GM21526 (cell line): ENCODE measurements at regions not wholly inside any gene's neighbourhood (a gene's known extent, or its start where the extent isn't known, plus 50 kb on each side); places are given as distances from the start of the nearest gene placed in this dataset.

Experiments used
- ATAC-seq: cut with Tn5 transposase; IDR thresholded peaks from one replicate; pipeline ENCODE4 v1.9.1; 2021; ENCODE audit warnings: moderate library complexity; ENCODE audit not compliant: unreplicated experiment, low FRiP score

DNA sequence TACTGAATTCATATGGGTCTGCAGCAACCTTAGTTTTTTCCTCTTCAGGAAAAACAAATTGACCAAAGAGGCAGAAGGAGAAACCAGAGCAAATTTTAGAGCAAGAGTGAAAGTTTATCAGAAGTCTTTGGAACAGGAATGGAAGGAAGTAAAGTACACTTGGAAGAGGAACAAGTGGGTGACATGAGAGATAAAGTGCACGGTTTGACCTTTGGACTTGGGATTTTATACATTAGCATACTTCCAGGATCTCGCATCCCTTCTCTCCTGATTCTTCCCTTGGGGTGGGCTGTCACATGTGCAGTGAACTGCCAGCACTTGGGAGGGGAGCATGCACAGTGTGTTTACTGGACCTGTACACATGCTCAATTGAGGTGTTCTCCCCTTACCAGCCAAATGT, 754.8 kb upstream of the ADAMTS5 start:
- ATAC-seq = no peak

DNA sequence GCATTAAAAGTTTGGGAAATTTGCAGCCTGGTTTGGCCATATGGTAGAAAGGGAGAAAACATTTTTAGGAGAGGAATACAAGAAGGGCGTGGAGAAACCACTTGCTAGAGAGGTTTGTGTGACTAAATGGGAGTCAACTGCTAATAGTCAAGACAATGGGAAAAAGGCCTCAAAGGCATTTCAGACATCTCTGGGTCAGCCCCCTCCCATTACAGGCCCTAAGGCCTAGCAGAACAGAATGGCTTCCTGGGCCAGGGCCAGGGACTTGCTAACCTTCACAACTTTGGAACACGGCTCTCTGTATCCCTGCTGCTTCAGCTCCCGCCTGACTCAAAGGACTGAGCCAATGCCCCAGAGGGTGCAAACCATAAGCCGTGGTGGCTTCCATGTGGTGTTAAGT, 752.3 kb upstream of the ADAMTS5 start:
- no peak for ATAC-seq

DNA sequence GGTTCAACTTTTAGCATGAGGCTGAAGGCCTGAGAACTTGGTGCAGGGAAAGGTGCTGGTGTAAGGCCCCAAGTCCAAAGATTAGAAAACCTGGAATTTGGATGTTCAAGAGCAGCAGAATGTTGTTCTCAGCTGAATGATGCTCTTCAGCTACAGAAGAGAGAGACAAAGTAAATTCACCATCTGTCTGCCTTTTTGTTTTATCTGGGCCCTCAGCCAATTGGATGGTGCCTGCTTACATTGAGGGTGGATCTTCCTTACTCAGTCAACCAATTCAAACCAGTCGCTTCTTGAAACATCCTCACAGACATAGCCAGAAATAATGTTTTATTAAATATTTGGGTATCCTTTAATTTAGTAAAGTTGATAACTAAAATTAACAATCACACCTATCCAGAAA, 748.2 kb upstream of the ADAMTS5 start:
- ATAC-seq = no peak

DNA sequence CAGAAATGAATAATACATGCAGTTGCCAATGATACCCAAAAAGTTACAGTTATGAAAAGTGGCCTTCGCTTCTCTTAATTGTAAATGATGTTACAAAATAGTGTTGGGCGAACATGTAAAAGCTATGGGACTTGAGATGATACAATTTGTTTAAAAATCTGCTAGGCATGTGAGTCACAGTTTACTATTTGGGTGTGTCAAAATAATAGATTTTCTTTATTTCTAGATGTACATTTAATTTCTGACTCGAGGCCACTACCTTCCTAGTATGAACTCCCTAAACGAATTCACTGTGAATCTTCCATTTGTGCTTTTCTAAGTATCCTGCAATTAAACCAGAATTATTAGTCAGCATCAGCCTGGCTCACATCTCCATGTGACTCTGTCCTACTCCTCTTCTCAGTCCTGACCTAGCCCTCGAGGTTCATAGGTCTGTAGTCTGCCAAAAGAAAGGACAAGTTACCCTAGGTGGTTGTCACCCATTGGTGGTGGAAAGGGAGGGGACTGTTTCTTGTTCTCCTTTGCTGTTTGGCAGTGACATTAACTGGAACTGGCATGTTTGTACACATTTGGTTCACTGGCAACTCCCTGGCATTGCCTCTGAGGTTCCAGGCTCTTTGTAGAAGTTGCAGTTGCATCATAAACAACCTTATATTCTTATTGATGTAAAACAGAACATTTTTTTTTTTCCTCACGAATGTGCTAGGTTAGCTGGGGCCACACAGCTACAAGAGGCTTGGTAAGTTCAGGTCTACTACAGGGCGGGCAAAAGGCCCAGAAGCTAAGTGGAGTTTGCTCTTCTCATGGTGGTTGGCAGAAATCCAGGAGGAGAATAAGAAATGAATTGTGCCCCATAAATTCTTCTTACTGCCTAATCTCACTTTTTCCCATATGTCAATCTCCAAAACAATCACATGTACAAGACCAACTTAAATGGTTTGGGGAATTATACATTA, 746.5 kb upstream of the ADAMTS5 start:
- no peak for ATAC-seq

DNA sequence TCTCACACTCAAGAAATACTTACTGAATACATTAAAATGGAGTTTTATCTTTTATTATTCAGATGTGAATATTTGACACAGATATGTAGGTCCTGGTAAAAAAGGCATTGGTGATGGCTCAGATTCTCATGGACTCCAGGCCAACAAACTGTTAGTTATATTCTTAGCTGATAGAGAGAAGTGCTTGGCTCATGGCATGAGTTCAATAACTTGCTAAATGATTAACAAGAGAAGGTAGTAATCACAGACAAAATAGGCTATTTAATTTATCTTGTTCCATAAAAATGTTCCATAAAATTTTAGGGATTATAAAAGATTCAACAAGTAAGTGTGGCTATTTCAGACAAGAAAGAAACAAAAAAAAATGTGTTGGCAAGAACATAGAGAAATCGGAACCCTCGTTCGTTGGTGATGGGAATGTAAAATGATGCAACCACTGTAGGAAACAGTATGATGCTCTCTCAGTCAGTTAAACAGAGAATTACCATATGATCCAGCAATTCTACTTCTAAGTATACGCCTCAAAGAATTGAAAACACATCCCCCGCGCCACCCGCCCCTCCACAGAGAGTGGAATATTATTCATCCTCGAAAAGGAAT, 737.8 kb upstream of the ADAMTS5 start:
- ATAC-seq = no peak

DNA sequence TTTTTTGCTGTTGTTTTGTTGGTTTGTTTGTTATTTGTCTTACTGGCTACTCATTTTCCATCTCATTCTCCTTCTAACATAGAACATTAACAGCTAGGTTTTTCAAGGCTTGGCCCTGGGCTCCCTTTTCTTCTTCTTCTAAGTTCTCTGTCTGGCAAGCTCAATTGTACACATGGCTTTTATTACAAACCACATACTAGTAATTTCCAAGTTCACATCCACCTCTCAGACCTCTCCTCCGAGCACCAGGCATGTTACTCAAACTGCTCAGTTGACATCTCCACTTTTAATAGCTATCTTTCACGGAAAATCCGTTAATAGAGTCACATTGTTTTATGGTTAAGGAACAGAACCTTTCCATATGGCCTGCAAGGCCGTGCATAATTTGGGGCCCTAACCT, 736.9 kb upstream of the ADAMTS5 start:
- ATAC-seq = no peak

DNA sequence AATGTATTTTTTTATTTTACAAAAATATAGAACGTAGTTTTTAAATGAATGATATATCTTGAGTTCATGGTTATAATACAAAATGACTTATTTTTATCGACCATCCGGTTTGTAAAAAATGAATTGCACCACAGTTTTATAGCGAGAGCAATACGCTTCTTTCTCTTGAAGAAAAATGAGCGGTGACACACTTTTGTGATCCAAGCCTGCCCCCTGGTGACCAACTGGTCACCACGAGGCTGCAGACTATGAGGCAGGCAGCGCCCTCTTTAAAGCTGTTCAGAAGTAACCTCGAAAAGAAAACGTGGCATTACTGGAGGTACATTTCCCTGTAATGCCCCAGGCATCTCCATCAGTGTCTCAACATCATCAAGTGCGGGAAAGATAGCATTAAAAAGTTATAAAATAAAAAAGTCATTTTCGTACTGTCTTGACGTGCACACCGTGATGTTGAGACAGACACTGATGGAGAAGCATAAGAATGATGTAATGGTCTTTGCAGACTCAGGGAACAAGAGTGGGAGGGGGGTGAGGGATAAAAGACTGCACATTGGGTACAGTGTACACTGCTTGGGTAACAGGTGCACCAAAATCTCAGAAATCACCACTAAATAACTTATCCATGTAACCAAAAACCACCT, 734.2 kb upstream of the ADAMTS5 start:
- no peak for ATAC-seq

DNA sequence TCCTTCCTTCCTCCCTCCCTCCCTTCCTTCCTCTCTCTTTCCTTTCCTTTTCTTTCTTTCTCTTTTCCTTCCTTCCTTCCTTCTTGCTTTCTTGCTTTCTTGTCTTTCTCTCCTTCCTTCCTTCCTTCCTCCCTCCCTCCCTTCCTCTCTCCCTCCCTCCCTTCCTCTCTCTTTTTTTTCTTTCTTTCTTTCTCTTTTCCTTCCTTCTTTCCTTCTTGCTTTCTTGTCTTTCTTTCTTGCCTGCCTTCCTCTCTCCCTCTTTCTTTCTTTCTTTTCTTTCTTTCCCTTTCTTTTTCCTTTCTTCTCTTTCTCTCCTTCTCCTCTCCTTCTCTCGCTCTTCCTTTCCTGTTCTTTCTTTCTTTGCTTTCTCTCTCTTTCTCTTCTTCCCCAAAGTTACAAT, 728.4 kb upstream of the ADAMTS5 start:
- ATAC-seq = no peak

DNA sequence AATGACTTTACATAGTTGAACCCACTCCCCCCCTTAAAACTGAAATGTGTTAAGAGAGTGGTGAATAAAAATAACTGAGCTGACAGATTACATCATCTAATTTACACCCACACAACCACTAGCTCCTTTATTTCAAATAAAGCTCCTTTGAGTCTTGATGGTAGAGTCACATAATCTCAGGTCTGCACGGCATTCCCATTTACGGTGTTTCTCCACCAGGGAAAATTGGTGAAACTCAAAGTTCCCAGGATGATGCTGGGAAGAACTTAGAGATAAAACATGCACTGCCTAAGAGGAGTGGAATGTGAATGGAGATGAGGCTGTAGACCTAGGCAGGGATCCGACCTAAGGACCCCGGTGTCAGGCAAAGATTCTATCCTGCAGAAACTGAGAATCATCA, 727.8 kb upstream of the ADAMTS5 start:
- ATAC-seq = no peak

DNA sequence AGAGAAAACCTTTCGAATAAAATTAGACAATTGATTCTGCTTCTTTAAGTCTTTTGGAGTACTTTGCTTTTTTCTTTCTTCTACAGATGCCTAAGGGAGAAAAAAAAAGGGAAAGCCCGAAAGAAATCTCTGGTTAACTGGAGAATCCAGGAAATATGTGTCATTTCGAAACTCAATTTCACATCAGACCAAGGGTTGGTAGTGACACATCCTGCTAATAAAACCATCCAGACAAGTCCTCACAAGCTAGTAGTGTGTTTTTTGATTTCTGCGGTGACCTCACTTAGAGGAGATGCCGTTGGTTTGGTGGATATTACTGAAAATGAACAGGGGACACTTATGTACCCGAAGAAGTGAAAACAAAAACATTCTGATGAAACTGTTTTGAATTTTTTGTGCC, 726.5 kb upstream of the ADAMTS5 start:
- no peak for ATAC-seq

DNA sequence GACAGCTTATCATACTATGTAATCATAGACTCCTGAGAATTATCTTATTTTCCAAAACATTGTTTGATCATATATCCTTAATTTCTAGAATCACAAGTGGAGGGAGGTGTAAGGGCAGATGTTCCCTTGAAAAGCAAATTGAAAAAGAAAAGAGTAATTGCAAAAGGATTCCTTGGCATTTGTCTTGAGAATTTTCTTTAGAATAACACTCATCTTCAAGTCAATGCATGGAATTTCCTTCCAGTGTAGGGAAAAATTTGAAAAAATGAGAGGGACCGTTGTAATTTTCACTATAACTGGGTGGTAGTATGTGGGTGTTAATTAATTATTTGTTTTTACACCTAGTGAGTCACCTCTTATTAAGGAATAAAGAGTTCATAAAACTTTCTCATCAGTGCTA, 724.6 kb upstream of the ADAMTS5 start:
- ATAC-seq = no peak

DNA sequence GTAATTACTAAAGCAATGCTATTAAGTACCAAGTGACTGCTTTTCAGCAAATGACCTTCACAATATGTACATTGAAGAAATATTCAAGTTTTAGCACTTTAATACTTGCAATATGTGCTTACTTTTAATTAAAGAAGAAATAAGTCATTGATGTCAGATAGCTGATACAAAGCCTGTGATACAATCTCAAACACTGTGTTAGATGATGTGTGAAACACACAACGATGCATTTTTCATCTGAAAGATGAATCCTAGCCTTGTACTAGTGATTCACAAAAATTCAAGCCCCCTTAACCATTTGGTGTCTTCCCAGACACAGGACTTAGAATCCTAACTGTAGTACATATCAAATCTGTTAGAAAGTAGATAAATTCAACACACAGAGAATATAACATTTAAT, 724.1 kb upstream of the ADAMTS5 start:
- no peak for ATAC-seq

DNA sequence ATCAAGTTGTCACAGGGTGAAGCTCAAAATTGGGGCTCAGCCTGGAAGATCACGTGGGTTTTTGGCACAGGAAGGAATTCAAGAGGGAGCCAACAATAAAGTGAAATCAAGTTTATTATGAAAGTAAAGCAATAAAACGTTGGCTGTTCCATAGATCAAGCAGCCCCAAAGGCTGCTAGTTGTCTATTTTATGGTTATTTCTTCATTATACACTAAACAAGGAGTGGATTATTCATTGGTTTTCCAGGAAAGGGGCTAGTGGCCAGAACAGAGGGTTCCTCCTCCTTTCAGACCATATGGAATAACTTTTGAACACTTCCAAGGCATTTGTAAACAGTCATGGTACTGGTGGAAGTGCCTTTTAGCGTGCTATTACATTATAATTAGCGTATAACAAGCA, 723.5 kb upstream of the ADAMTS5 start:
- no peak for ATAC-seq

DNA sequence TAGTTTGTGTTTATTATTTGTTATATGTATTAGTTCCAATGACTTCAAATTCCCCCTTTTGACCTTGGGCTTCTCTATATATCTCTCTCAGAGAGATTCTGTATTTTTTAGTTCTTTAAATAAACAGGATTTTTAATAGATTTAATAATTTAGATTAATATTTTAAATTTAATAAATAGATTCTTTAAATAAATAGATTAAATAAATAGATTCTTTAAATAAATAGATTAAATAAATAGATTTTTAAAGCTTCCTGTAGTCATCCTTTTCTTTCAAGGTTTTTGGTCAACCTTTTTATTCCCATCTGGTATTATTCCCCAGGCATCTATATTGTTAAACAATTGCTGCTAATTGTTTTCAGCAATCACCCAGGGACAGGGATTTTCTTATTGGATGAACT, 721.9 kb upstream of the ADAMTS5 start:
- ATAC-seq = no peak

DNA sequence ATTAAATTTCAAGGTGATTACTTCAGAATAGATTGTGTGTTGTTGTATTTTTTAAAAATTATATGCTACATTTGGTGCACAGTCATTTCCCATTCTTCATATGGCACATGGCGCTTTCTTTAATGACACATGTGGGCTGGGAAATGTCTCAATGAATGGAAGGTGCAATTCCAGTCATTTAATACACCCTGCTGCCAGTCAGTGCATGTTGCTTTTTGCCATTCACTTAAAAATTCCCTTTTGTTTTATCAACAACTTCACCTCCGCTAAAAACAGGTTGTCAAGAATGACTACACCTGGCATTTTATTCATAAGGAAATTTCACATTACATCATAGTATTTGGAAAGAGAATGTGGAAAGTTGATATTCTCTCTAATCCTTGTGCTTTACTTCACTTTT, 716.4 kb upstream of the ADAMTS5 start:
- ATAC-seq = no peak

DNA sequence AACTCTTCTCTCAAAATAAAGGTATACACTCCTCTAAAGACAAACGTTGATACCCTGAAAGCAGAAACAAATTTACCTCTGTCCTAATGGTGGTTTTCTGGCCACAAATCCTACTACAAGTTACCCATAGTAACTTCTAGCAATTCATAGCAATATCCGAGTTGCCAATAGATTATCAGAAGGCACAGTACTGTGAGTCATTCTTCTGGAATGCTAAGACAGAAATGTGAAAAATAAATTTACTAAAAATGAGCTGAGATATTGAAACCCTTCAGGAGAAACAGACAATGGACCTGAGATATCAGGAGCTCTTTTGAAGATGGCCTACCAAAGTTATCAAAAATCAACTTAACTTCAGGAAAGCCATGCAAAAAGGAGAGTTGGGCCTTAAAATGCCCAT, 715.0 kb upstream of the ADAMTS5 start:
- ATAC-seq = no peak

DNA sequence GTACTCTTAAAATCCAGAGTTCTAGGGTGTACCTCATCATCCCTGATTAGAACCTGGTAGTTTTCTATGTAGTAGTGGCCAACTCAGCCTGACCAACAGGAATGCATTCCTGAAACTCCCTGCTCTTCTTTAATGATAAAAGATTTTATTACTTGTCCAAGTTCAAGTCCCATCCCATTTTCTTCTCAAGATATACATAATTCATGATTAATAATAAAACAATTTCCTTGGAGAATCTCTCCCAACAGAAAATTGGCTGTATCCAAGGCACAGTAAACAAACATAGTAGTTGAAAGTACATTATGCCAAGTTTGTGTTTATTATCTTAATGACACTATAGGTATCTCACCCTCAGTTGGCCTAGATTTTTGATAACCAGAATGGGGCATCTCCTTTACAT, 714.1 kb upstream of the ADAMTS5 start:
- no peak for ATAC-seq

DNA sequence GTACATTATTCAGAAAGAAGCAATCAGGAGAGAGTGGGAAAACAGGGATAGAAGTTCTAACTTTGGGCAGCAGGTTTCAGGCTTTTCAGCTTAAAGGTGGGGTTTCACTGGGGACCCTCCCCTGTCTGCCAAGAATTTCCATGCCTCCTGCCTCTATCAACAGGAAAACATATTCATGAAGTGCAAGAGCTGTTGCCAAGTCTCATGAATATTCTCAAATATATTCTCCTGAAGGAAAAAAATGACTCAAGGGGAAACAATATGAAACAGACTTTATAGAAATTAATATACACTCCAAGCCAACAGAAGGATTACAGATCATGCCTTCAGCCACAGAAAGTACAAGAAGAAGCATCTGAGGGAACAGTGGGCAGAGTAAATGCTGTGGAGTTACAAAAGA, 713.3 kb upstream of the ADAMTS5 start:
- no peak for ATAC-seq

DNA sequence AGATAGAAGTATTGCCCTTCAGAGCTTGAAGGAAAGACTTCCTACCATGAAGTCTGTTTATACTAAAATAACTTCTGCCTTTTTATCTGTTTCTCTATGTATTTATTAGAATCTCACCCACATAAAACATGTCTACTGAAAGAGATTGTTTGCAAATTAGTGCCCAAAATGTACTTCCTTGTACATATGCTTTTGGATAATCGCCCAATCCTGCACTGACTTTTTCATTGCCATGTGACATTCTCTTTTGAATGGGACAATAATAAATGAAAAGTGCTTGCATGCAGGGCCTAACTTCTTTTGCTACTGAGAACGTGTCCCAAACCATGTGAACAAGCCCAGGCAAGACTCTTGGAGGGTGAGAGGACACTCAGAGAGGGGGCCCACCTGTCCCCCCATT, 711.6 kb upstream of the ADAMTS5 start:
- no peak for ATAC-seq

DNA sequence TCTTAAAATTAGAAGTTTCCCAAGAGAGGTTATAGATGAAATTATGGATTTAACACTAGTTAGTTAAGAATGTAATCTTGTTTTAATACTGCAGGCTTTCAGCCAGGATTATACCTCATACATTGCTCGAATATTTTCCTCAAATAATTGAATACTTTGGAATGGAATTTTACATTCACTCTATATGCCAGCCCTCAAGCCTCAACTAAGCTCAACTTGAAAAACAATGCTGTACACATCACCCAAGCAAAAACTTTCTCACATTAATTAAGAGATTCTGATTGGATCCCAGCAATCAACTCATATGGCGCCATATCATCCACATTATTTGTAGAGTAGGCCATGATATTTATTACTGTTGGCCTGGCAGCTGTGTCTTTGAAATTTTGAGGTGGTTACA, 710.7 kb upstream of the ADAMTS5 start:
- no peak for ATAC-seq

DNA sequence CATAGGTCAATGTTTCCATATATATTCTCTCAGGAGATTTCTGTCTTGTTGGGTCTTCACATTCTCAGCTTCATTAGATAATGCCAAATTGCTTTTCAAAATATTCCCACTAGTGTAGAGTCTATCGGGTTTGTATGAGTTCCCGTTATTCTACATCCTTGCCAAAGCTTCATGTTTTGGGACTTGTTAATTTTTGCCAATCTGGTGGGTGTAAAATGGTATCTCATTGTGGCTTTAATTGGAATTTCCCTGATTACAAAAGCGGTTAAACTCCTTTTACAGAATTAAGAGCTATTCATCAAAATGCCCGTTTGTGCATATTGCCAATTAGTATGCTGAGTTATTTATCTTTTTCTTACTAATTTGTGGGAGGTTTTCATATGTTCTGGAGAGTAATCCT, 708.4 kb upstream of the ADAMTS5 start:
- no peak for ATAC-seq
